Skeletal muscle tissue (tissue), 3 donors: ENCODE measurements at regions not wholly inside any gene's neighbourhood (a gene's known extent, or its start where the extent isn't known, plus 50 kb on each side); places are given as distances from the start of the nearest gene placed in this dataset.

Experiments used
- H3K27ac ChIP-seq: one replicate; pipeline ENCODE4 v1.7.0; 2013; ENCODE audit warnings: mild to moderate bottlenecking, low read depth, low read length, inconsistent platforms
- H3K27me3 ChIP-seq, 3 donors: one replicate each; pipeline ENCODE4 v1.7.0; 2013; ENCODE audit warnings: low read length in 3 of 3; ENCODE audit not compliant: control insufficient read depth in 3 of 3, insufficient read depth in 3 of 3
- H3K36me3 ChIP-seq, 3 donors: one replicate each; pipeline ENCODE4 v1.7.0; 2013; ENCODE audit warnings: low read length in 3 of 3; ENCODE audit not compliant: control insufficient read depth in 3 of 3, insufficient read depth in 3 of 3
- H3K4me1 ChIP-seq, 3 donors: one replicate each; pipeline ENCODE4 v1.7.0; 2013; ENCODE audit warnings: low read length in 3 of 3, mild to moderate bottlenecking in 3 of 3; ENCODE audit not compliant: control insufficient read depth in 3 of 3, insufficient read depth in 3 of 3
- H3K4me3 ChIP-seq, 3 donors: one replicate each; pipeline ENCODE4 v1.7.0; 2013; ENCODE audit warnings: low read length in 3 of 3
- H3K9ac ChIP-seq, 3 donors: one replicate each; pipeline ENCODE4 v1.7.0; 2013; ENCODE audit warnings: low read length in 3 of 3, mild to moderate bottlenecking in 3 of 3, moderate library complexity in 2 of 3, low read depth in 1 of 3
- H3K9me3 ChIP-seq, 3 donors: one replicate each; pipeline ENCODE4 v1.7.0; 2013; ENCODE audit warnings: low read length in 3 of 3; ENCODE audit not compliant: control insufficient read depth in 3 of 3
- donor health status: Osteomylitis.

- H3K4me1 ChIP-seq, result no peaks in the 10 kb centered on the region
- no peak overlapping the region for H3K4me3 ChIP-seq
- H3K27ac ChIP-seq, result no peak overlapping the region
- no peaks in the 10 kb centered on the region for H3K9me3 ChIP-seq
- peaks cover 0 to 6% (median 0%) of the 10 kb centered on the region in 3 donors for H3K27me3 ChIP-seq
- H3K36me3 ChIP-seq, result peaks cover 0 to 3% (median 0%) of the 10 kb centered on the region in 3 donors
- no peak overlapping the region for H3K9ac ChIP-seq
These were observed 133.7 kb upstream of the RTL1 start for GRCh38 chr14:101037021-101037817.

GRCh38 chr14:101039031-101039754 lies 135.7 kb upstream of the RTL1 start:
- Histone ChIP-seq H3K27ac (no peak overlapping the region), H3K4me3 (no peak overlapping the region), H3K36me3 (peaks cover 0 to 3% (median 2%) of the 10 kb centered on the region in 3 donors), H3K27me3 (peaks cover 0 to 6% (median 0%) of the 10 kb centered on the region in 3 donors), H3K9me3 (no peaks in the 10 kb centered on the region), H3K4me1 (no peaks in the 10 kb centered on the region), H3K9ac (no peak overlapping the region)

GRCh38 chr14:101039755-101040138 lies 136.2 kb upstream of the RTL1 start:
- no peaks in the 10 kb centered on the region for H3K4me1 ChIP-seq
- peaks cover 0 to 3% (median 2%) of the 10 kb centered on the region in 3 donors for H3K36me3 ChIP-seq
- no peak overlapping the region for H3K4me3 ChIP-seq
- H3K27me3 ChIP-seq, result peaks cover 0 to 6% (median 0%) of the 10 kb centered on the region in 3 donors
- no peak overlapping the region for H3K27ac ChIP-seq
- no peak overlapping the region for H3K9ac ChIP-seq
- no peaks in the 10 kb centered on the region for H3K9me3 ChIP-seq

- H3K27me3 ChIP-seq, result peaks cover 0 to 7% (median 0%) of the 10 kb centered on the region in 3 donors
- H3K9ac ChIP-seq, result no peak overlapping the region
- H3K4me3 ChIP-seq, result no peak overlapping the region
- H3K9me3 ChIP-seq, result peaks cover 0 to under 1% (median 0%) of the 10 kb centered on the region in 3 donors
- H3K27ac ChIP-seq, result no peak overlapping the region
- no peaks in the 10 kb centered on the region for H3K4me1 ChIP-seq
- peaks cover 0 to 3% (median 2%) of the 10 kb centered on the region in 3 donors for H3K36me3 ChIP-seq
These were observed 137.3 kb upstream of the RTL1 start for GRCh38 chr14:101040538-101041442.

GRCh38 chr14:101043891-101044290 lies 140.4 kb upstream of the RTL1 start:
- peaks cover 0 to 2% (median 0%) of the 10 kb centered on the region in 3 donors for H3K36me3 ChIP-seq
- H3K27ac ChIP-seq, result no peak overlapping the region
- H3K4me3 ChIP-seq, result no peak overlapping the region
- H3K9ac ChIP-seq, result no peak overlapping the region
- peaks cover 0 to 6% (median 0%) of the 10 kb centered on the region in 3 donors for H3K27me3 ChIP-seq
- H3K9me3 ChIP-seq, result peaks cover 0 to 3% (median 0%) of the 10 kb centered on the region in 3 donors
- H3K4me1 ChIP-seq, result no peaks in the 10 kb centered on the region

- Histone ChIP-seq H3K4me3 (no peak overlapping the region), H3K36me3 (peaks cover 0 to 2% (median 0%) of the 10 kb centered on the region in 3 donors), H3K9ac (no peak overlapping the region), H3K9me3 (peaks cover 0 to 3% (median 0%) of the 10 kb centered on the region in 3 donors), H3K4me1 (no peaks in the 10 kb centered on the region), H3K27ac (no peak overlapping the region), H3K27me3 (peaks cover 0 to 9% (median 4%) of the 10 kb centered on the region in 3 donors)
These were observed 141.2 kb upstream of the RTL1 start for GRCh38 chr14:101044741-101045140.

GRCh38 chr14:101045511-101045910 lies 142.0 kb upstream of the RTL1 start:
- Histone ChIP-seq H3K4me3 (no peak overlapping the region), H3K27me3 (peaks cover 0 to 10% (median 4%) of the 10 kb centered on the region in 3 donors), H3K9ac (no peak overlapping the region), H3K4me1 (no peaks in the 10 kb centered on the region), H3K9me3 (peaks cover 0 to 3% (median 0%) of the 10 kb centered on the region in 3 donors), H3K36me3 (peaks cover 0 to 2% (median 0%) of the 10 kb centered on the region in 3 donors), H3K27ac (no peak overlapping the region)

GRCh38 chr14:101046071-101046470 lies 142.5 kb upstream of the RTL1 start:
- no peak overlapping the region for H3K4me3 ChIP-seq
- H3K27ac ChIP-seq, result no peak overlapping the region
- H3K9ac ChIP-seq, result no peak overlapping the region
- peaks cover 0 to 2% (median 0%) of the 10 kb centered on the region in 3 donors for H3K36me3 ChIP-seq
- H3K4me1 ChIP-seq, result no peaks in the 10 kb centered on the region
- H3K9me3 ChIP-seq, result peaks cover 0 to 3% (median 0%) of the 10 kb centered on the region in 3 donors
- H3K27me3 ChIP-seq, result peaks cover 0 to 10% (median 4%) of the 10 kb centered on the region in 3 donors

GRCh38 chr14:101047326-101047725 lies 143.8 kb upstream of the RTL1 start:
- no peak overlapping the region for H3K9ac ChIP-seq
- H3K36me3 ChIP-seq, result peaks cover 0 to 2% (median 0%) of the 10 kb centered on the region in 3 donors
- no peaks in the 10 kb centered on the region for H3K4me1 ChIP-seq
- H3K4me3 ChIP-seq, result no peak overlapping the region
- peaks cover 0 to 3% (median 0%) of the 10 kb centered on the region in 3 donors for H3K9me3 ChIP-seq
- no peak overlapping the region for H3K27ac ChIP-seq
- H3K27me3 ChIP-seq, result peaks cover 0 to 10% (median 4%) of the 10 kb centered on the region in 3 donors
